GM23248 (cell line): ENCODE measurements at regions not wholly inside any gene's neighbourhood (a gene's known extent, or its start where the extent isn't known, plus 50 kb on each side); places are given as distances from the start of the nearest gene placed in this dataset.

ENCODE experiments used
- EZH2 ChIP-seq: fragments of 200-600 bp; sonication (generic); IDR thresholded peaks from 2 replicates; pipeline ENCODE4 v1.6.1; 2018; ENCODE audit warnings: antibody characterized with exemption, mild to moderate bottlenecking; ENCODE audit not compliant: insufficient read depth, poor library complexity, severe bottlenecking
- EZH2phosphoT487 ChIP-seq: fragments of 200-600 bp; sonication (generic); IDR thresholded peaks from 2 replicates; pipeline ENCODE4 v1.6.1; 2018; ENCODE audit warnings: antibody characterized with exemption, moderate library complexity, mild to moderate bottlenecking, low read depth; ENCODE audit not compliant: insufficient read depth

DNA sequence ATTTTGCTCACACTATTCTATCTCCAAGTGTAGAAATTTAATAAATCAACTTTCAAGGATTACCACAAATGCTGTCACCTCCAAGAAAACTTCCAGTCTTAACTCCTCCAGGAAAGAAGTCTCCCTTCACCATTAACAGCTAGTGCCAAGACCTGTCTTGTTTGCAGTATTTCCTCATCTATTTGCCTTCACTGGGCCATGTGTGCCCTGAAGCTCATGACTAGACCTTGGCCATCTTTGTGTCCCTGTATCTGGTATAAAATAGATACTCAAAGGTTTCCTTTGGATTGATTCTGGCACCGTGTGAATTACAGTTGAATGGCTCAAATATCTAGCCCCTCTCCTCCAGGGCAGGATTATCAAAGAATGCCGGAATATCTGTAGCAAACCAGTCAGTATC is 346.7 kb upstream of the KLF4 start:
- TF ChIP-seq EZH2phosphoT487 (no peak), EZH2 (no peak)
